ENCODE measurements at regions not wholly inside any gene's neighbourhood (a gene's known extent, or its start where the extent isn't known, plus 50 kb on each side); places are given as distances from the start of the nearest gene placed in this dataset.

- TF ChIP-seq ZBTB8A (tag by site-specific recombination; IDR thresholded peaks at IDR 0.05), result no peak
- no peak for TF ChIP-seq CTCF (tag by site-specific recombination; IDR thresholded peaks at IDR 0.05)
- no peak for TF ChIP-seq ZNF202 (tag by site-specific recombination; IDR thresholded peaks at IDR 0.05; ENCODE audit: borderline replicate concordance)
- TF ChIP-seq REST (tag by site-specific recombination; IDR thresholded peaks at IDR 0.05), result no peak
- TF ChIP-seq ZNF416 (tag by site-specific recombination; IDR thresholded peaks at IDR 0.05), result no peak
- TF ChIP-seq ZNF670 (tag by site-specific recombination; IDR thresholded peaks at IDR 0.05; ENCODE audit: low read depth), result no peak
- TF ChIP-seq ZBTB6 (tag by site-specific recombination; IDR thresholded peaks at IDR 0.05), result no peak
- no peak for TF ChIP-seq ZNF600 (tag by site-specific recombination; IDR thresholded peaks at IDR 0.05)
- TF ChIP-seq ZNF501 (tag by site-specific recombination; IDR thresholded peaks at IDR 0.05), result no peak
- no peak for TF ChIP-seq OVOL3 (tag by site-specific recombination; IDR thresholded peaks at IDR 0.05)
- no peak for TF ChIP-seq ZBTB44 (tag by site-specific recombination; IDR thresholded peaks at IDR 0.05)
- TF ChIP-seq ZNF324 (tag by site-specific recombination; IDR thresholded peaks at IDR 0.05), result no peak
- no peak for TF ChIP-seq ZNF10 (tag by site-specific recombination; IDR thresholded peaks at IDR 0.05)
- no peak for TF ChIP-seq MYNN (tag by site-specific recombination; IDR thresholded peaks at IDR 0.05; ENCODE audit: borderline replicate concordance)
Measured at GRCh38 chr20:60764328-60764727, 487.7 kb upstream of the CDH4 start.

Data from HEK293 (cell line).